IMR-90 (cell line): ENCODE measurements at regions not wholly inside any gene's neighbourhood (a gene's known extent, or its start where the extent isn't known, plus 50 kb on each side); places are given as distances from the start of the nearest gene placed in this dataset.

Experiments
- ATAC-seq: fragments of 200-7000 bp; cut with Tn5 transposase; 2 replicates; pipeline ENCODE4 v1.9.1; 2020; ENCODE audit warnings: low read depth, mild to moderate bottlenecking, moderate library complexity
- BruUV-seq: library from RNA; stranded (reverse); fragments of 400-500 nt; replicated peaks from 2 replicates; lab custom pipeline; 2021; lab: Mats Ljungman, UMichigan
- CTCF ChIA-PET: fragments of 300-600 bp; formaldehyde crosslinking; extraction: SDS; loops from one replicate; lab custom pipeline; 2021; ENCODE audit warnings: antibody characterized with exemption; lab: Yijun Ruan, JAX
- POLR2A ChIA-PET: fragments of 300-600 bp; sonication (Branson Sonifier 250); formaldehyde crosslinking; loops from one replicate; lab custom pipeline; 2022; ENCODE audit warnings: antibody characterized with exemption; ENCODE audit not compliant: unreplicated experiment; lab: Charles Lee
- DNase-seq: peaks from one replicate; pipeline ENCODE4 v3.0.0; 2013
- H2AFZ ChIP-seq: replicated peaks from 2 replicates; pipeline ENCODE3; 2013; ENCODE audit warnings: low read length, mild to moderate bottlenecking; ENCODE audit not compliant: poor library complexity
- H2AK5ac ChIP-seq: 2 replicates; pipeline ENCODE4 v1.6.1; 2013; ENCODE audit warnings: low read depth, low read length, inconsistent platforms
- H2AK9ac ChIP-seq: replicated peaks from 2 replicates; pipeline ENCODE3; 2013; ENCODE audit warnings: mild to moderate bottlenecking, low read depth, low read length, moderate library complexity; ENCODE audit not compliant: poor library complexity
- H2BK120ac ChIP-seq: 2 replicates; pipeline ENCODE4 v1.6.1; 2013; ENCODE audit warnings: low read depth, low read length, inconsistent platforms
- H2BK15ac ChIP-seq: 3 replicates; pipeline ENCODE4 v1.6.1; 2013; ENCODE audit warnings: low read depth, low read length, inconsistent platforms
- H2BK20ac ChIP-seq: 2 replicates; pipeline ENCODE4 v1.6.1; 2013; ENCODE audit warnings: low read depth, mild to moderate bottlenecking, inconsistent platforms, low read length, moderate library complexity
- H2BK5ac ChIP-seq: 2 replicates; pipeline ENCODE4 v1.6.1; 2013; ENCODE audit warnings: mild to moderate bottlenecking, low read depth, low read length, inconsistent platforms; ENCODE audit not compliant: poor library complexity, severe bottlenecking
- H3K14ac ChIP-seq: replicated peaks from 2 replicates; pipeline ENCODE4 v1.6.1; 2013; ENCODE audit warnings: low read depth, low read length, inconsistent platforms
- H3K18ac ChIP-seq: 2 replicates; pipeline ENCODE4 v1.6.1; 2013; ENCODE audit warnings: low read depth, low read length, control low read depth
- H3K23ac ChIP-seq: 2 replicates; pipeline ENCODE4 v1.6.1; 2013; ENCODE audit warnings: low read depth, low read length, inconsistent platforms
- H3K27ac ChIP-seq: 2 replicates; pipeline ENCODE4 v1.5.1; 2013; ENCODE audit warnings: mild to moderate bottlenecking, control low read depth, low read length; ENCODE audit not compliant: insufficient read depth
- H3K27me3 ChIP-seq: 2 replicates; pipeline ENCODE4 v1.6.1; 2013; ENCODE audit warnings: low read length; ENCODE audit not compliant: control insufficient read depth, insufficient read depth
- H3K36me3 ChIP-seq: 2 replicates; pipeline ENCODE4 v1.6.1; 2013; ENCODE audit warnings: low read length, mixed read lengths; ENCODE audit not compliant: control insufficient read depth, insufficient read depth
- H3K4ac ChIP-seq: 2 replicates; pipeline ENCODE4 v1.6.1; 2013; ENCODE audit warnings: low read depth, low read length, inconsistent platforms
- H3K4me1 ChIP-seq: 2 replicates; pipeline ENCODE4 v1.6.1; 2013; ENCODE audit warnings: low read length, mixed read lengths; ENCODE audit not compliant: control insufficient read depth, insufficient read depth
- H3K4me2 ChIP-seq: 2 replicates; pipeline ENCODE4 v1.6.1; 2013; ENCODE audit warnings: low read depth, mild to moderate bottlenecking, control low read depth, low read length, moderate library complexity
- H3K4me3 ChIP-seq: 2 replicates; pipeline ENCODE4 v1.5.1; 2013; ENCODE audit warnings: low read depth, mild to moderate bottlenecking, control low read depth, low read length, moderate library complexity; ENCODE audit not compliant: insufficient read depth
- H3K56ac ChIP-seq: 2 replicates; pipeline ENCODE4 v1.6.1; 2013; ENCODE audit warnings: low read length, inconsistent platforms; ENCODE audit not compliant: insufficient read depth; ENCODE audit errors: extremely low read depth
- H3K79me1 ChIP-seq, 2 experiments: 2 replicates each; pipeline ENCODE4 v1.6.1; 2013; ENCODE audit warnings: low read length in 2 of 2, inconsistent platforms in 1 of 2, low read depth in 1 of 2
- H3K9ac ChIP-seq: 2 replicates; pipeline ENCODE4 v1.6.1; 2013; ENCODE audit warnings: low read depth, low read length, control low read depth
- H3K9me1 ChIP-seq: 2 replicates; pipeline ENCODE4 v1.6.1; 2013; ENCODE audit warnings: low read length, inconsistent platforms; ENCODE audit not compliant: insufficient read depth
- H3K9me3 ChIP-seq: 2 replicates; pipeline ENCODE4 v1.6.1; 2013; ENCODE audit warnings: low read length; ENCODE audit not compliant: control insufficient read depth, insufficient read depth
- H4K20me1 ChIP-seq: 2 replicates; pipeline ENCODE4 v1.6.1; 2013; ENCODE audit warnings: low read length, inconsistent platforms; ENCODE audit not compliant: insufficient read depth
- H4K5ac ChIP-seq: 2 replicates; pipeline ENCODE4 v1.6.1; 2013; ENCODE audit warnings: mild to moderate bottlenecking, low read depth, low read length, control low read depth
- H4K8ac ChIP-seq, 2 experiments: 2 replicates each; pipeline ENCODE4 v1.6.1; 2013; ENCODE audit warnings: low read depth in 2 of 2, low read length in 2 of 2, control low read depth in 1 of 2, inconsistent platforms in 1 of 2
- H4K91ac ChIP-seq: 2 replicates; pipeline ENCODE4 v1.6.1; 2013; ENCODE audit warnings: low read depth, low read length, inconsistent platforms; ENCODE audit not compliant: insufficient read depth
- MAZ ChIP-seq: IDR thresholded peaks from 2 replicates; pipeline ENCODE4 v1.6.1; 2012; ENCODE audit warnings: low read depth, mild to moderate bottlenecking, low read length, improper control_type of control experiment, moderate library complexity, borderline replicate concordance
- NFE2L2 ChIP-seq: fragments of 150-350 bp; IDR thresholded peaks from 2 replicates; pipeline ENCODE4 v1.6.1; 2016; ENCODE audit warnings: low read depth, mild to moderate bottlenecking, low read length
- RFX5 ChIP-seq: IDR thresholded peaks from 2 replicates; pipeline ENCODE4 v1.8.0; 2012; ENCODE audit warnings: low read depth, mild to moderate bottlenecking, low read length, moderate library complexity
- USF2 ChIP-seq: fragments of 150-350 bp; IDR thresholded peaks from 2 replicates; pipeline ENCODE4 v1.6.1; 2017; ENCODE audit warnings: mild to moderate bottlenecking, antibody characterized with exemption, low read length, low read depth
- WGBS, 2 experiments: methylation state at CpG; one replicate each; pipeline versions ENCODE4 v1.1.5 to v1.1.7; 2013; ENCODE audit warnings: missing lambda C conversion rate in 2 of 2; ENCODE audit not compliant: insufficient read length in 1 of 2; ENCODE audit errors: extremely low coverage in 2 of 2; 5-methylcytosine and 5-hydroxymethylcytosine counted together
- dilution Hi-C: fragments of 300-500 bp; cut with HindIII; formaldehyde crosslinking; loops from one replicate; pipeline ENCODE4 v1.14.3; 2018; ENCODE audit warnings: low sequenced_read_pairs; ENCODE audit not compliant: unreplicated experiment
- in situ Hi-C: fragments of 300-500 bp; cut with MboI; formaldehyde crosslinking; loops from 3 replicates; pipeline ENCODE4 v1.14.3; 2019; ENCODE audit warnings: low sequenced_read_pairs, inconsistent platforms, mixed read lengths
- intact Hi-C: fragments of 100-400 bp; cut with micrococcal nuclease; formaldehyde crosslinking; loops from 2 replicates; pipeline ENCODE4 v1.10.0; 2022

DNA sequence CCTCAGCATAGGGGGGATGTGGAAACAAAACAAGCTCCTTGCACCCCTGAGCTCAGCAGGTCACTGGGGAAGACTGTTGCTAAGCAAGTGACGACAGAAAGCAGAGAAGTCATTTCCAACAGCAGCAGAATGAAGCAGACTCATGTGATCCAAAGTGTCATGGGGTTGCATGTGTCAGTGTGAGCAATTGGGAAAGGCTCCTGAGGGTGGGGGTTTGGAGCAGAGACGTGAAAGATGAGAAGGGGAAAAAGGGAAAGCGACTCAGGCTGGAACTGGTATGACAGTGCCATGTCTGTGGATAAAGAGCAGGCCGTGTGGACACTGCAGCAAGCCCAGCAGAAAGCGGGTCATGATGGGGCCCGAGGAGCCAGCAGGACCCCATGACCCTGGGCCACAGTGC lies 363.9 kb downstream of the PREX1 start:
- Histone ChIP-seq H4K20me1 (no peaks in the 10 kb centered on the region), H2BK5ac (no peak overlapping the region), H3K4me1 (no peaks in the 10 kb centered on the region), H4K8ac (no peak overlapping the region), H3K4ac (no peak overlapping the region), H3K56ac (no peak overlapping the region), H3K9me3 (no peaks in the 10 kb centered on the region), H4K91ac (no peak overlapping the region), H3K23ac (no peak overlapping the region), H3K9ac (no peak overlapping the region), H3K79me1 (no peaks in the 10 kb centered on the region), H2BK20ac (no peak overlapping the region), H3K36me3 (no peaks in the 10 kb centered on the region), H3K4me3 (no peak overlapping the region), H3K27me3 (peaks cover 2% of the 10 kb centered on the region; the same call in 1 of the 2 replicates), H3K14ac (no peak overlapping the region), H4K5ac (no peak overlapping the region), H3K27ac (no peak overlapping the region), H2BK120ac (no peak overlapping the region), H2AFZ (peak overlapping the region; percentile 11), H2AK9ac (no peak overlapping the region), H3K4me2 (no peak overlapping the region), H2BK15ac (no peak overlapping the region), H3K9me1 (no peaks in the 10 kb centered on the region), H2AK5ac (no peak overlapping the region), H3K18ac (no peak overlapping the region)
- TF ChIP-seq RFX5: peak; percentile 62
- peak; percentile 72 for TF ChIP-seq MAZ
- TF ChIP-seq USF2: peak; percentile 50; the same call in 1 of the 2 replicates
- TF ChIP-seq NFE2L2: no peak
- WGBS, 2 experiments: 36% methylated on average over 5 of the region's 6 CpGs; no CpG with 5 or more reads in 1 of the 2 experiments
- intact Hi-C loops (no loop called here), dilution Hi-C loops (no loop called here), in situ Hi-C loops (no loop called here)
- ChIA-PET CTCF (no interaction called here), POLR2A (no interaction called here)
- DNase-seq: peak; percentile 63
- peak; percentile 37; the same call in 1 of the 2 replicates for ATAC-seq
- BruUV-seq: no TSS peak
